GM13977 (cell line): ENCODE measurements at regions not wholly inside any gene's neighbourhood (a gene's known extent, or its start where the extent isn't known, plus 50 kb on each side); places are given as distances from the start of the nearest gene placed in this dataset.

ENCODE experiments used
- DNase-seq: peaks from one replicate; pipeline ENCODE4 v3.0.0; 2012; ENCODE audit warnings: low spot score
- CTCF ChIP-seq: IDR thresholded peaks from 2 replicates; pipeline ENCODE4 v1.5.1; 2012; ENCODE audit warnings: mild to moderate bottlenecking, control low read depth; ENCODE audit not compliant: insufficient read depth; ENCODE audit errors: extremely low read depth, missing control alignments
- in situ Hi-C: fragments of 300-500 bp; cut with MboI; formaldehyde crosslinking; loops from one replicate; pipeline ENCODE4 v1.12.0; 2022; ENCODE audit warnings: low sequenced_read_pairs, low pct_unique_long_range_greater_than_20kb, mixed read lengths, inconsistent platforms; ENCODE audit not compliant: unreplicated experiment

- no peak for TF ChIP-seq CTCF
- in situ Hi-C loops: no loop called here
- DNase-seq: no peak
Observed at GRCh38 chr7:21146642-21147423, 281.1 kb upstream of the SP4 start.

GRCh38 chr7:21149809-21150208 is 278.1 kb upstream of the SP4 start:
- in situ Hi-C loops: no loop called here
- no peak for TF ChIP-seq CTCF

GRCh38 chr7:21154614-21155013 is 273.3 kb upstream of the SP4 start:
- in situ Hi-C loops: no loop called here
- DNase-seq: no peak
- no peak for TF ChIP-seq CTCF

More at GRCh38 chr7:21149809-21150208, 278.1 kb upstream of the SP4 start:
- DNase-seq: no peak

- TF ChIP-seq CTCF: no peak
- no peak for DNase-seq
- in situ Hi-C loops: no loop called here
Observed at GRCh38 chr7:21159506-21159905, 268.4 kb upstream of the SP4 start.

- no peak for TF ChIP-seq CTCF
- in situ Hi-C loops: no loop called here
- no peak for DNase-seq
Observed at GRCh38 chr7:21160401-21160800, 267.5 kb upstream of the SP4 start.

- in situ Hi-C loops: no loop called here
- DNase-seq: no peak
- TF ChIP-seq CTCF: no peak
Observed at GRCh38 chr7:21167942-21168341, 259.9 kb upstream of the SP4 start.
